ENCODE measurements at regions not wholly inside any gene's neighbourhood (a gene's known extent, or its start where the extent isn't known, plus 50 kb on each side); places are given as distances from the start of the nearest gene placed in this dataset.

GRCh38 chr16:61403386-61403785 is 632.9 kb downstream of the CDH8 start:
- no peaks in the 10 kb centered on the region for H3K36me3 ChIP-seq (ENCODE audit: control insufficient read depth in 1 of 2, insufficient read depth in 2 of 2, low read length in 2 of 2)
- H3K4me3 ChIP-seq (ENCODE audit: low read depth in 1 of 2, low read length in 2 of 2) = no peak overlapping the region
- no peak overlapping the region for H3K9ac ChIP-seq (ENCODE audit: low read depth in 1 of 2, low read length in 2 of 2)
- H3K4me1 ChIP-seq (ENCODE audit: control insufficient read depth in 1 of 2, insufficient read depth in 2 of 2, low read length in 2 of 2) = no peaks in the 10 kb centered on the region
- peaks cover 5 to 10% of the 10 kb centered on the region in 2 donors for H3K9me3 ChIP-seq (ENCODE audit: control insufficient read depth in 1 of 2, low read length in 2 of 2)
- H3K27me3 ChIP-seq (ENCODE audit: control insufficient read depth in 1 of 2, insufficient read depth in 2 of 2, low read length in 2 of 2) = no peaks in the 10 kb centered on the region
- H3K27ac ChIP-seq (ENCODE audit: low read depth, low read length) = no peak overlapping the region

- Histone ChIP-seq H3K27me3 (ENCODE audit: control insufficient read depth in 1 of 2, insufficient read depth in 2 of 2, low read length in 2 of 2) (no peaks in the 10 kb centered on the region), H3K9me3 (ENCODE audit: control insufficient read depth in 1 of 2, low read length in 2 of 2) (peaks cover 8 to 14% of the 10 kb centered on the region in 2 donors)
Measured at GRCh38 chr16:61391896-61392295, 644.3 kb downstream of the CDH8 start.

GRCh38 chr16:61390965-61391637 is 645.1 kb downstream of the CDH8 start:
- H3K36me3 ChIP-seq (ENCODE audit: control insufficient read depth in 1 of 2, insufficient read depth in 2 of 2, low read length in 2 of 2) = no peaks in the 10 kb centered on the region
- H3K9me3 ChIP-seq (ENCODE audit: control insufficient read depth in 1 of 2, low read length in 2 of 2) = peaks cover 8 to 14% of the 10 kb centered on the region in 2 donors
- no peak overlapping the region for H3K9ac ChIP-seq (ENCODE audit: low read depth in 1 of 2, low read length in 2 of 2)
- H3K4me3 ChIP-seq (ENCODE audit: low read depth in 1 of 2, low read length in 2 of 2) = no peak overlapping the region
- no peak overlapping the region for H3K27ac ChIP-seq (ENCODE audit: low read depth, low read length)
- H3K4me1 ChIP-seq (ENCODE audit: control insufficient read depth in 1 of 2, insufficient read depth in 2 of 2, low read length in 2 of 2) = no peaks in the 10 kb centered on the region
- H3K27me3 ChIP-seq (ENCODE audit: control insufficient read depth in 1 of 2, insufficient read depth in 2 of 2, low read length in 2 of 2) = no peaks in the 10 kb centered on the region

More at GRCh38 chr16:61391896-61392295, 644.3 kb downstream of the CDH8 start:
- no peaks in the 10 kb centered on the region for H3K4me1 ChIP-seq (ENCODE audit: control insufficient read depth in 1 of 2, insufficient read depth in 2 of 2, low read length in 2 of 2)
- H3K9ac ChIP-seq (ENCODE audit: low read depth in 1 of 2, low read length in 2 of 2) = no peak overlapping the region
- H3K36me3 ChIP-seq (ENCODE audit: control insufficient read depth in 1 of 2, insufficient read depth in 2 of 2, low read length in 2 of 2) = no peaks in the 10 kb centered on the region
- no peak overlapping the region for H3K27ac ChIP-seq (ENCODE audit: low read depth, low read length)
- no peak overlapping the region for H3K4me3 ChIP-seq (ENCODE audit: low read depth in 1 of 2, low read length in 2 of 2)

GRCh38 chr16:61385392-61386071 is 650.7 kb downstream of the CDH8 start:
- Histone ChIP-seq H3K27me3 (ENCODE audit: control insufficient read depth in 1 of 2, insufficient read depth in 2 of 2, low read length in 2 of 2) (no peaks in the 10 kb centered on the region), H3K27ac (ENCODE audit: low read depth, low read length) (no peak overlapping the region), H3K36me3 (ENCODE audit: control insufficient read depth in 1 of 2, insufficient read depth in 2 of 2, low read length in 2 of 2) (no peaks in the 10 kb centered on the region), H3K9ac (ENCODE audit: low read depth in 1 of 2, low read length in 2 of 2) (no peak overlapping the region), H3K4me3 (ENCODE audit: low read depth in 1 of 2, low read length in 2 of 2) (no peak overlapping the region), H3K4me1 (ENCODE audit: control insufficient read depth in 1 of 2, insufficient read depth in 2 of 2, low read length in 2 of 2) (no peaks in the 10 kb centered on the region), H3K9me3 (ENCODE audit: control insufficient read depth in 1 of 2, low read length in 2 of 2) (peaks cover 19 to 22% of the 10 kb centered on the region in 2 donors)

- H3K36me3 ChIP-seq (ENCODE audit: control insufficient read depth in 1 of 2, insufficient read depth in 2 of 2, low read length in 2 of 2) = no peaks in the 10 kb centered on the region
- H3K4me1 ChIP-seq (ENCODE audit: control insufficient read depth in 1 of 2, insufficient read depth in 2 of 2, low read length in 2 of 2) = no peaks in the 10 kb centered on the region
- H3K9ac ChIP-seq (ENCODE audit: low read depth in 1 of 2, low read length in 2 of 2) = no peak overlapping the region
- no peak overlapping the region for H3K4me3 ChIP-seq (ENCODE audit: low read depth in 1 of 2, low read length in 2 of 2)
- no peak overlapping the region for H3K27ac ChIP-seq (ENCODE audit: low read depth, low read length)
- peaks cover 14 to 21% of the 10 kb centered on the region in 2 donors for H3K9me3 ChIP-seq (ENCODE audit: control insufficient read depth in 1 of 2, low read length in 2 of 2)
- H3K27me3 ChIP-seq (ENCODE audit: control insufficient read depth in 1 of 2, insufficient read depth in 2 of 2, low read length in 2 of 2) = no peaks in the 10 kb centered on the region
Measured at GRCh38 chr16:61382435-61382834, 653.8 kb downstream of the CDH8 start.

GRCh38 chr16:61379311-61379710 is 656.9 kb downstream of the CDH8 start:
- Histone ChIP-seq H3K9me3 (ENCODE audit: control insufficient read depth in 1 of 2, low read length in 2 of 2) (peaks cover 10 to 27% of the 10 kb centered on the region in 2 donors), H3K9ac (ENCODE audit: low read depth in 1 of 2, low read length in 2 of 2) (no peak overlapping the region), H3K36me3 (ENCODE audit: control insufficient read depth in 1 of 2, insufficient read depth in 2 of 2, low read length in 2 of 2) (no peaks in the 10 kb centered on the region), H3K4me1 (ENCODE audit: control insufficient read depth in 1 of 2, insufficient read depth in 2 of 2, low read length in 2 of 2) (no peaks in the 10 kb centered on the region), H3K4me3 (ENCODE audit: low read depth in 1 of 2, low read length in 2 of 2) (no peak overlapping the region), H3K27ac (ENCODE audit: low read depth, low read length) (no peak overlapping the region), H3K27me3 (ENCODE audit: control insufficient read depth in 1 of 2, insufficient read depth in 2 of 2, low read length in 2 of 2) (no peaks in the 10 kb centered on the region)

GRCh38 chr16:61374071-61374470 is 662.2 kb downstream of the CDH8 start:
- peaks cover 7 to 16% of the 10 kb centered on the region in 2 donors for H3K9me3 ChIP-seq (ENCODE audit: control insufficient read depth in 1 of 2, low read length in 2 of 2)
- no peak overlapping the region for H3K9ac ChIP-seq (ENCODE audit: low read depth in 1 of 2, low read length in 2 of 2)
- H3K27ac ChIP-seq (ENCODE audit: low read depth, low read length) = no peak overlapping the region
- H3K36me3 ChIP-seq (ENCODE audit: control insufficient read depth in 1 of 2, insufficient read depth in 2 of 2, low read length in 2 of 2) = no peaks in the 10 kb centered on the region
- H3K27me3 ChIP-seq (ENCODE audit: control insufficient read depth in 1 of 2, insufficient read depth in 2 of 2, low read length in 2 of 2) = no peaks in the 10 kb centered on the region
- H3K4me1 ChIP-seq (ENCODE audit: control insufficient read depth in 1 of 2, insufficient read depth in 2 of 2, low read length in 2 of 2) = no peaks in the 10 kb centered on the region
- H3K4me3 ChIP-seq (ENCODE audit: low read depth in 1 of 2, low read length in 2 of 2) = no peak overlapping the region

- Histone ChIP-seq H3K9ac (ENCODE audit: low read depth in 1 of 2, low read length in 2 of 2) (no peak overlapping the region), H3K4me1 (ENCODE audit: control insufficient read depth in 1 of 2, insufficient read depth in 2 of 2, low read length in 2 of 2) (no peaks in the 10 kb centered on the region)
Measured at GRCh38 chr16:61371881-61372280, 664.4 kb downstream of the CDH8 start.

GRCh38 chr16:61371388-61371787 is 664.9 kb downstream of the CDH8 start:
- Histone ChIP-seq H3K36me3 (ENCODE audit: control insufficient read depth in 1 of 2, insufficient read depth in 2 of 2, low read length in 2 of 2) (no peaks in the 10 kb centered on the region), H3K9me3 (ENCODE audit: control insufficient read depth in 1 of 2, low read length in 2 of 2) (peaks cover 5 to 7% of the 10 kb centered on the region in 2 donors), H3K27ac (ENCODE audit: low read depth, low read length) (no peak overlapping the region), H3K9ac (ENCODE audit: low read depth in 1 of 2, low read length in 2 of 2) (no peak overlapping the region), H3K4me1 (ENCODE audit: control insufficient read depth in 1 of 2, insufficient read depth in 2 of 2, low read length in 2 of 2) (no peaks in the 10 kb centered on the region), H3K4me3 (ENCODE audit: low read depth in 1 of 2, low read length in 2 of 2) (no peak overlapping the region), H3K27me3 (ENCODE audit: control insufficient read depth in 1 of 2, insufficient read depth in 2 of 2, low read length in 2 of 2) (no peaks in the 10 kb centered on the region)

More at GRCh38 chr16:61371881-61372280, 664.4 kb downstream of the CDH8 start:
- Histone ChIP-seq H3K9me3 (ENCODE audit: control insufficient read depth in 1 of 2, low read length in 2 of 2) (peaks cover 5 to 7% of the 10 kb centered on the region in 2 donors), H3K36me3 (ENCODE audit: control insufficient read depth in 1 of 2, insufficient read depth in 2 of 2, low read length in 2 of 2) (no peaks in the 10 kb centered on the region), H3K27ac (ENCODE audit: low read depth, low read length) (no peak overlapping the region), H3K27me3 (ENCODE audit: control insufficient read depth in 1 of 2, insufficient read depth in 2 of 2, low read length in 2 of 2) (no peaks in the 10 kb centered on the region), H3K4me3 (ENCODE audit: low read depth in 1 of 2, low read length in 2 of 2) (no peak overlapping the region)

- Histone ChIP-seq H3K4me1 (ENCODE audit: control insufficient read depth in 1 of 2, insufficient read depth in 2 of 2, low read length in 2 of 2) (no peaks in the 10 kb centered on the region), H3K27ac (ENCODE audit: low read depth, low read length) (no peak overlapping the region), H3K4me3 (ENCODE audit: low read depth in 1 of 2, low read length in 2 of 2) (no peak overlapping the region), H3K27me3 (ENCODE audit: control insufficient read depth in 1 of 2, insufficient read depth in 2 of 2, low read length in 2 of 2) (no peaks in the 10 kb centered on the region), H3K9ac (ENCODE audit: low read depth in 1 of 2, low read length in 2 of 2) (no peak overlapping the region), H3K36me3 (ENCODE audit: control insufficient read depth in 1 of 2, insufficient read depth in 2 of 2, low read length in 2 of 2) (no peaks in the 10 kb centered on the region), H3K9me3 (ENCODE audit: control insufficient read depth in 1 of 2, low read length in 2 of 2) (peaks cover 5 to 7% of the 10 kb centered on the region in 2 donors)
Measured at GRCh38 chr16:61370564-61370963, 665.7 kb downstream of the CDH8 start.

Data from duodenal mucosa (tissue), 2 donors.